ENCODE measurements at regions not wholly inside any gene's neighbourhood (a gene's known extent, or its start where the extent isn't known, plus 50 kb on each side); places are given as distances from the start of the nearest gene placed in this dataset.
"Not testable (repeated sequence)": the region's sequence is repeated elsewhere in the genome, so short reads cannot be mapped to it uniquely, and the experiment has no call there.

DNA sequence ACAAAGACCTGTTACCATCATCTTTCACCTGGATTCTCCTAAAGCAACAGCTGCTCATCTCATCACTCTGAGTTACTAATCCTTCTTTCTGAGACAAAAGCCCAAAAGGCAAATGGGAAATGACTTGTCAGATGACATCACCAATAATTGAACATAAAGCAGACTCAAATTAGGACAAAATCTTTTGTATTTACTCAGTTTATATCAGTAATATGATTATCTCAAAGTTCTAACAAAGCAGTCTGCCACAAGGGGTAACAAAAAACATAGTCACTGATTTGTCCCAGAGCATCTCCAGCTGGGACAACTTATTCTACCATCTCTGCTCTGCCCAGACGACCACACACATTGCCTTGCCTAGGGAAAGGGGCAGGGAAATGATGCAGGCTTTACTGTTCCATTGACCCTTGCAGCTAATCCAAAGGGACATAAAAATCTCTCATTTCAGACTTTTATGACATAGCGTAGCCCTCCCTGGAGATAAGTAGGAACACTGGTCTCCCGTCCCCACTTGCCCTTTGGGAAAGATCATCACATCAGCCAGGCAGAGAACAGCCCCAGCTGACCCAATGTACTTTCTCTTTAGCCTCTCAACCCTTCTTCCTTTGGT is 249.5 kb upstream of the PTGER4 start (continued):
- TF ChIP-seq MAX (IDR thresholded peaks at IDR 0.05) (no peak), MAZ (IDR thresholded peaks at IDR 0.05; ENCODE audit: borderline replicate concordance, low read depth, low read length) (no peak), CHD4 (IDR thresholded peaks at IDR 0.05; ENCODE audit: borderline replicate concordance) (no peak), ZC3H11A (IDR thresholded peaks at IDR 0.05) (no peak)

GRCh38 chr5:40429258-40430100 is 250.2 kb upstream of the PTGER4 start:
- H3K4me1 ChIP-seq, result no peaks in the 10 kb centered on the region
- no peak for DNase-seq (ENCODE audit: low read depth in 1 of 2, low spot score in 1 of 2)
- H3K4me3 ChIP-seq, result no peak overlapping the region
- H3K4me2 ChIP-seq, result no peak overlapping the region
- ATAC-seq, result no peak
- no peak for FAIRE-seq
- no peaks in the 10 kb centered on the region for H3K9me3 ChIP-seq
- ChIA-PET CTCF (no interaction called here), POLR2A (no interaction called here)
- H3K27ac ChIP-seq, result no peak overlapping the region
- 78% methylated on average over 2 of the region's 2 CpGs for WGBS (ENCODE audit: missing lambda C conversion rate)
- TF ChIP-seq ESRRA (IDR thresholded peaks at IDR 0.05; ENCODE audit: borderline replicate concordance, low read length) (no peak), KDM1A (IDR thresholded peaks at IDR 0.05; ENCODE audit: low read depth) (no peak), HEYL (CRISPR knock-in tag; IDR thresholded peaks at IDR 0.05) (no peak), PHF8 (IDR thresholded peaks at IDR 0.05; ENCODE audit: borderline replicate concordance, low read depth) (no peak), HOXB13 (CRISPR knock-in tag; IDR thresholded peaks at IDR 0.05; ENCODE audit: low read depth) (no peak), RNF2 (IDR thresholded peaks at IDR 0.05; ENCODE audit: borderline replicate concordance, low read depth) (no peak), HDAC2 (IDR thresholded peaks at IDR 0.05) (no peak), MAX (IDR thresholded peaks at IDR 0.05) (no peak), POLR2AphosphoS2 (conservative IDR thresholded peaks at IDR 0.05; ENCODE audit: low read length) (no peak), FOSB (CRISPR knock-in tag; IDR thresholded peaks at IDR 0.05) (no peak), CBX2 (IDR thresholded peaks at IDR 0.05; ENCODE audit: borderline replicate concordance, low read depth) (no peak)
- TF ChIP-seq, protein P1, sequence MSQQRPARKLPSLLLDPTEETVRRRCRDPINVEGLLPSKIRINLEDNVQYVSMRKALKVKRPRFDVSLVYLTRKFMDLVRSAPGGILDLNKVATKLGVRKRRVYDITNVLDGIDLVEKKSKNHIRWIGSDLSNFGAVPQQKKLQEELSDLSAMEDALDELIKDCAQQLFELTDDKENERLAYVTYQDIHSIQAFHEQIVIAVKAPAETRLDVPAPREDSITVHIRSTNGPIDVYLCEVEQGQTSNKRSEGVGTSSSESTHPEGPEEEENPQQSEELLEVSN (IDR thresholded peaks at IDR 0.05; ENCODE audit: borderline replicate concordance, low read depth), result no peak

- no peak for TF ChIP-seq TFCP2L1 (CRISPR knock-in tag; IDR thresholded peaks at IDR 0.05)
- no peak for TF ChIP-seq MAX (IDR thresholded peaks at IDR 0.05)
- TF ChIP-seq MAZ (IDR thresholded peaks at IDR 0.05; ENCODE audit: borderline replicate concordance, low read depth, low read length), result no peak
- no peaks in the 10 kb centered on the region for H3K9me3 ChIP-seq
- no peak overlapping the region for H3K4me3 ChIP-seq
- ATAC-seq (no peak), DNase-seq (ENCODE audit: low read depth in 1 of 2, low spot score in 1 of 2) (no peak), FAIRE-seq (no peak)
- 73% methylated on average over 4 of the region's 4 CpGs for WGBS (ENCODE audit: missing lambda C conversion rate)
- H3K4me2 ChIP-seq, result no peak overlapping the region
- ChIA-PET POLR2A (no interaction called here), CTCF (no interaction called here)
- no peak overlapping the region for H3K27ac ChIP-seq
- no peaks in the 10 kb centered on the region for H3K4me1 ChIP-seq
These were observed 250.9 kb upstream of the PTGER4 start for GRCh38 chr5:40428815-40429214.

DNA sequence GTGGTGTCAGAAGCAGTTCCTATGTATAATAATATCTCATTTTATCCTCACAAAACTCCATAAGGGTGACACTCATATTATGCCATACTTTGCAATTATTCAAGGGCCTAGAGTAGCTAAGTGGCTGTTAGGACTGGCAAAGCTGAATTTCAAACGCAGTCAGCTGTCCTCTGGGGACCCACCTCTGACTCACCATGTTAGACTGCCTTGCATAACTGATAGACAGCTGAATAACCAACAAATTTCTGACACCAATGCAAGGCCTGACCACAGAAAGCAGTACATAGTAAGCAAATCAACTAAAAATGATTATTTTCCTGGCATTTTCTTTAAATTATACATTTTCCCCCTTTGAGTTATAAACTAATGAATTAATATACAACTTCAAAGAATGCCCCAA is 251.6 kb upstream of the PTGER4 start:
- DNase-seq (ENCODE audit: low read depth in 1 of 2, low spot score in 1 of 2), result no peak
- Histone ChIP-seq H3K27ac (no peak overlapping the region), H3K4me2 (no peak overlapping the region), H3K9me3 (no peaks in the 10 kb centered on the region), H3K4me3 (no peak overlapping the region), H3K4me1 (no peaks in the 10 kb centered on the region)
- no peak for FAIRE-seq
- ChIA-PET CTCF (interaction anchor here (0.6 to 1.2 kb wide), 2 partner anchors 10 to 157 kb away, joined by 3 read pairs; no protein-coding TSS in a partner anchor), POLR2A (no interaction called here)
- no peak for ATAC-seq
- WGBS (ENCODE audit: missing lambda C conversion rate), result 15% methylated on average over 1 of the region's 1 CpG
- TF ChIP-seq HDAC2 (IDR thresholded peaks at IDR 0.05), result no peak

DNA sequence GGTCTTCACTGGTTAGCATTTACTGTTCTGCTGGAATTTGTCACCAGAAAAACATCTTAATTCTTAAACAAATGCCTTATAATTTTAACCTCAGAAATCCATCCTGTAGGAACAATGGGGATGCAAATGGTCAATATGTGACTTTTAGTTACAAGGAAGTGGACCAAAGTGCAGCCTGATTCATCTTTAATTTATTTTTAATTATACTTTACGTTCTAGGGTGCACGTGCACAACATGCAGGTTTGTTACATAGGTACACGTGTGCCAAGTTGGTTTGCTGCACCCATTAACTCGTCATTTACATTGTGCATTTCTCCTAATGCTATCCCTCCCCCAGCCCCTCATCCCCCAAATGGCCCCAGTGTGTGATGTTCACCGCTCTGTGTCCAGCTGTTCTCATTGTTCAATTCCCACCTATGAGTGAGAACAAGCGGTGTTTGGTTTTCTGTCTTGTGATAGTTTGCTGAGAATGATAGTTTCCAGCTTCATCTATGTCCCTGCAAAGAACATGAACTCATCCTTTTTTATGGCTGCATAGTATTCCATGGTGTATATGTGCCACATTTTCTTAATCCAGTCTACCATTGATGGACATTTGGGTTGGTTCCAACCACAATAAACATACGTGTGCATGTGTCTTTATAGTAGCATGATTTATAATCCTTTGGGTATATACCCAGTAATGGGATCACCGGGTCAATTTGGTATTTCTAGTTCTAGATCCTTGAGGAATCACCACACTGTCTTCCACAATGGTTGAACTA is 262.5 kb upstream of the PTGER4 start:
- 46% methylated on average over 8 of the region's 8 CpGs for WGBS (ENCODE audit: missing lambda C conversion rate)
- H3K9me3 ChIP-seq; H3K4me1 ChIP-seq; DNase-seq (ENCODE audit: low read depth in 1 of 2, low spot score in 1 of 2); H3K27ac ChIP-seq; FAIRE-seq; H3K4me2 ChIP-seq; POLR2A ChIA-PET; H3K4me3 ChIP-seq; ATAC-seq: not testable (repeated sequence)
- CTCF ChIA-PET, result interaction anchor here (0.7 kb wide), 1 partner anchor 10 kb away, joined by 3 read pairs; no protein-coding TSS in a partner anchor
